ENCODE measurements at regions not wholly inside any gene's neighbourhood (a gene's known extent, or its start where the extent isn't known, plus 50 kb on each side); places are given as distances from the start of the nearest gene placed in this dataset.

GRCh38 chr22:47444746-47445065 lies 682.3 kb downstream of the TBC1D22A start:
- TF ChIP-seq EZH2 (IDR thresholded peaks at IDR 0.05): no peak
- no peak for TF ChIP-seq POLR2AphosphoS5 (IDR thresholded peaks at IDR 0.05; ENCODE audit: borderline replicate concordance, low read depth, low read length)
- TF ChIP-seq FOXP2 (optimal IDR thresholded peaks at IDR 0.05; ENCODE audit: control extremely low read depth, extremely low read length, insufficient read depth): no peak
